Motor neuron (in vitro differentiated cells): ENCODE measurements at regions not wholly inside any gene's neighbourhood (a gene's known extent, or its start where the extent isn't known, plus 50 kb on each side); places are given as distances from the start of the nearest gene placed in this dataset.
"Not testable (repeated sequence)": the region's sequence is repeated elsewhere in the genome, so short reads cannot be mapped to it uniquely, and the experiment has no call there.

Experiments
- ATAC-seq, 8 experiments: fragments of 200-7000 bp; cut with Tn5 transposase; replicated peaks in 6 of 8; 2 replicates each; pipeline ENCODE4 v1.8.0; 2021; ENCODE audit warnings: mild to moderate bottlenecking in 8 of 8, moderate library complexity in 8 of 8
- H3K27ac ChIP-seq, 2 donors: fragments of 250-450 bp; sonication (Bioruptor Pico); 2 replicates each; pipeline ENCODE4 v1.9.0; 2021; ENCODE audit warnings: antibody characterized with exemption in 2 of 2, mild to moderate bottlenecking in 2 of 2, moderate library complexity in 1 of 2
- H3K4me1 ChIP-seq, 2 donors: fragments of 250-450 bp; sonication (Bioruptor Pico); replicated peaks in 1 of 2; 2 replicates each; pipeline ENCODE4 v1.6.1; 2021; ENCODE audit warnings: antibody characterized with exemption in 2 of 2, mild to moderate bottlenecking in 2 of 2, moderate library complexity in 1 of 2
- H3K4me3 ChIP-seq, 5 donors: fragments of 250-450 bp; sonication (Bioruptor Pico); 2 replicates each; pipeline ENCODE4 v1.9.0; 2021; ENCODE audit warnings: antibody characterized with exemption in 5 of 5, mild to moderate bottlenecking in 5 of 5, moderate library complexity in 4 of 5
- WGBS, 10 experiments: fragments of 450-650 bp; shearing (Covaris generic); methylation state at CpG; one replicate each; pipeline ENCODE4 v1.0.0; 2022; 5-methylcytosine and 5-hydroxymethylcytosine counted together
- in situ Hi-C, 9 experiments: fragments of 400-800 bp; cut with MboI; loops; one replicate each; pipeline ENCODE4 v1.15.0; 2021; ENCODE audit warnings: low sequenced_read_pairs in 9 of 9, low pct_unique_long_range_greater_than_20kb in 2 of 9; ENCODE audit not compliant: unreplicated experiment in 9 of 9

DNA sequence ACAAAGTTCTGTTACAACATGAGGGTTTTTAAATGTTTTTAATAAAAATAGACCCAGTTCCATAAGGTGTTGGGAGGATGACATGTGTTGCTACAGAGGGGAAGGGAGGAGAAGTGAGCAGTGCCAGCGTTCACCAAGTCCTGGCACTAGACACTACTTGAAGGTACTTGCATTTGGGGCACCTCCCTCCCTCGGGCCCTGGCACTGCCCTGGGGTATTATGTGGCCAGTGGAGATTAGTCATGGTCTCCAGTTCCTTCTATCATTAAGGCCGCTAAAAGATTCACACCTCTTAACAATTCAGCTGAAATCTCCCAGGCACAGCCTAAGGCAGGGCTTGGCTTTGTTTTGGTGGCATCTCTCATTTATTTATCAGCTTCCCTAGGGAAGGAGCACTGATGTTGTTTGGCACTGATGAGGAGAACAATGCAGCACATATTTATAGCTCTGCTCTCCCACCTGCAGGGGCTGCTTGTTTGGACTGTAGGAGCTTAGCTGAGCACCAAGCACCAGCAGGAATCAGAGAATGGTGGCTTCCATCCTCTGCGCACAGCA, 155.5 kb upstream of the NTF3 start:
- no peak for ATAC-seq
- Histone ChIP-seq H3K4me1 (peaks cover 11 to 24% of the 10 kb centered on the region in 2 donors), H3K27ac (no peak overlapping the region), H3K4me3 (no peak overlapping the region)
- 29 to 100% (median 83%) methylated on average over 1 to 4 of the region's 4 CpGs; no CpG with 5 or more reads in 3 of the 10 experiments for WGBS, 10 experiments
- in situ Hi-C loops: no loop called here

- Histone ChIP-seq H3K4me3 (no peak overlapping the region), H3K27ac (no peak overlapping the region), H3K4me1 (peaks cover 0 to 3% of the 10 kb centered on the region in 2 donors)
- 0 to 100% (median 64%) methylated on average over 1 to 4 of the region's 5 CpGs; no CpG with 5 or more reads in 1 of the 10 experiments for WGBS, 10 experiments
- ATAC-seq: peak in 4 of 8 experiments; percentile 22 to 100 (median 100)
- in situ Hi-C loops: no loop called here
These were observed 151.8 kb upstream of the NTF3 start for GRCh38 chr12:5280086-5280485.

- ATAC-seq, H3K4me1 ChIP-seq, in situ Hi-C loops: not testable (repeated sequence)
- peak overlapping the region in 2 of 5 donors; percentile 25 to 31 for H3K4me3 ChIP-seq
- H3K27ac ChIP-seq: peak overlapping the region in 1 of 2 donors; percentile 79
- no CpG with 5 or more reads among the region's 21 CpGs for WGBS, 10 experiments
These were observed 141.5 kb upstream of the NTF3 start for GRCh38 chr12:5290368-5290767.

- in situ Hi-C loops: no loop called here
- 57 to 100% (median 100%) methylated on average over 1 to 5 of the region's 5 CpGs; no CpG with 5 or more reads in 1 of the 10 experiments for WGBS, 10 experiments
- ATAC-seq: no peak
- no peaks in the 10 kb centered on the region for H3K4me1 ChIP-seq
- H3K27ac ChIP-seq: no peak overlapping the region
- no peak overlapping the region for H3K4me3 ChIP-seq
These were observed 139.3 kb upstream of the NTF3 start for GRCh38 chr12:5292651-5293050.

- WGBS, 10 experiments: 0 to 100% (median 82%) methylated on average over 1 to 2 of the region's 2 CpGs; no CpG with 5 or more reads in 5 of the 10 experiments
- ATAC-seq: no peak
- no peaks in the 10 kb centered on the region for H3K4me1 ChIP-seq
- no peak overlapping the region for H3K4me3 ChIP-seq
- H3K27ac ChIP-seq: no peak overlapping the region
- in situ Hi-C loops: no loop called here
These were observed 138.1 kb upstream of the NTF3 start for GRCh38 chr12:5293773-5294172.

GRCh38 chr12:5294274-5295070, 137.4 kb upstream of the NTF3 start:
- 51 to 96% (median 93%) methylated on average over 2 to 8 of the region's 11 CpGs; no CpG with 5 or more reads in 1 of the 10 experiments for WGBS, 10 experiments
- in situ Hi-C loops: no loop called here
- no peak overlapping the region for H3K4me3 ChIP-seq
- no peak for ATAC-seq
- no peak overlapping the region for H3K27ac ChIP-seq
- H3K4me1 ChIP-seq: no peaks in the 10 kb centered on the region

GRCh38 chr12:5295151-5295550, 136.8 kb upstream of the NTF3 start:
- in situ Hi-C loops: no loop called here
- ATAC-seq: no peak
- WGBS, 10 experiments: 28 to 100% (median 78%) methylated on average over 2 to 3 of the region's 3 CpGs
- H3K4me1 ChIP-seq: no peaks in the 10 kb centered on the region
- no peak overlapping the region for H3K4me3 ChIP-seq
- no peak overlapping the region for H3K27ac ChIP-seq

DNA sequence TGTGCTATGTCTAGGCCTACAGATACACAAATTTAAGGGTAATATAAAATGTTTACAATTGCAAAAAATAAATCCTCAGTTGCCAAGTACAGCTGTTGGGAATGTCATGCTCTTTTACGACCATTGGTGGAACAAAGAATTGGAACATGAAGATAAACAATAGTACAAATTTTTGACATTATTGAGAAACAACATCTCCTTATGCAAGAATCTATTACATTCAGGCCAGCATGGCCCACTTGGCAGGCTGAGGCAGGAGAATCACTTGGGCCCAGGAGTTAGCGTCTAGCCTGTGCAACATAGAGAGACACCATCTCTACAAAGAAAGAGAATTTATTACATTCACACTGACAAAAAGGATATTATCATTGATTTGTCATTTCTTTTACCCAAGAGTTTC, 135.9 kb upstream of the NTF3 start:
- Histone ChIP-seq H3K27ac (no peak overlapping the region), H3K4me3 (no peak overlapping the region), H3K4me1 (no peaks in the 10 kb centered on the region)
- 31 to 100% (median 86%) methylated on average over 1 to 2 of the region's 2 CpGs; no CpG with 5 or more reads in 1 of the 10 experiments for WGBS, 10 experiments
- in situ Hi-C loops: no loop called here
- ATAC-seq: no peak

DNA sequence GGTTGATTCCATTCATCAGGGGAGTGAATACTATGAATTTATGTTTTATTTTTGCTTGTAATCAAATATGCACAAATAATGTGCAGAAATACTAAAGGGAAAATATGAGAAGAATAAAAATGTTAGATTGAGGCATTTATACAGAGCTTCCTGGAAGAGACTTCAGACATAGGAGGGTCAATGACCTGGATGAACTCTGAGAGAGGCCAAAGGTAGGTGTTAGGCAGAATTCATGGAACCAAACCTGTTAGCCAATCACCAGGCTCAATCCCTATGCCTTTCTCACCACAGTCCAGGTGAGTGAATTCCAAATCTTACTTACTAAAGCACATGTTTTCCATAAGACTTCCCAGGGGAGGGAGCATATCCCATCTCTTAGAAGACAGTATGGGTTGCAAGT, 130.4 kb upstream of the NTF3 start:
- in situ Hi-C loops: no loop called here
- no peak overlapping the region for H3K27ac ChIP-seq
- ATAC-seq: no peak
- H3K4me1 ChIP-seq: no peaks in the 10 kb centered on the region
- H3K4me3 ChIP-seq: no peak overlapping the region

DNA sequence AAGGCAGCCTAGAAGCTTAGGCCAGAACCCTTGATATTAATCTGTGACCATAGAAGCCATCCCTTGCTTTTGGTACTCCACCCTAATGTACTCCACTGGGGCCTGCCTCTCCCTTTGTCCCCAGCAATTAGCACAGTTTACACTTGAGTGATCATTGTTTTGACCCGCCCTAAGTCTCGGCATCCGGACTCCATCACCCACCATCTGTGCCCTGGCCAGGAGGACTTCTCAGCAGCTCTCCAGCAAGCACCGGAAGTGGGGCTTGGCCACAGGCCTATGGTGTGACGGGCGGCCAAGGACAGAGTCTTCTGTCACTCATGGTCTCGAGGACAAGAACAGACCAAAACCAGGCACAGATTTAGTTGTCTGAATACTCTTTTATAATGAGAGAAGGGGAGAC, 126.5 kb upstream of the NTF3 start:
- H3K4me3 ChIP-seq: no peak overlapping the region
- no peaks in the 10 kb centered on the region for H3K4me1 ChIP-seq
- in situ Hi-C loops: no loop called here
- H3K27ac ChIP-seq: no peak overlapping the region
- 3 to 97% (median 70%) methylated on average over 3 to 7 of the region's 7 CpGs; no CpG with 5 or more reads in 2 of the 10 experiments for WGBS, 10 experiments
- peak in 4 of 8 experiments; percentile 28 to 97 (median 56) for ATAC-seq

DNA sequence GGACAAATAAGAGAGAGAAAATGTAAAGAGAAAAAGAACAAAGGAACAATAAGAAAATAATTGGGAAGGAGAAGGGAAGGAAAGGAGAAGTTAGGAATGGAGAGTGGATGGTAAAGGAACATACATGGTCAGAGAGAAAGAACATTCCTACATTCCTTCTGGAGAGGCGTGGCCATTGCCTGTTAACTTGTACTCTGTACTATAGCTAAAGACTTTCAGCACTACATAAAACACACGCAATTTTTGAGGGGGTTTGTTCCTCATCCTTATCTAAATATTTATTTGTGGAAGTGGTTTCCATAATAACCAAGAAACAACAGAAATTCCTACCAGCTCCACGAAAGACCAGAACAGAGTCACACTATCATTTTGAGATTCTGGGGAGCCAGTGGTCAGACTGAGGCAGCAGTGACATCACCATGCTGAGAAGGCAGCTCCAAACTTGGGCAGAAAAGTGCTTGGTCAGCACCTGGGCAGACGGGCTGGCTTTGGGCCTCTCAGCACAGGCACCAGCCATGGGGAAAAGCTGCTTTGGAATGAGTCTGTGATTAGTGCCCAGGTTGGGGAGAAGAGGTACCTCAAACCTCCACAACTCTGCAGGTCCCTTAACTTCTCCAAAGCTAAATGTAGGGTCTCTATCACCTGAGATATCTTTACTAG, 125.9 kb upstream of the NTF3 start:
- WGBS, 10 experiments: 56 to 100% (median 88%) methylated on average over 2 to 4 of the region's 4 CpGs; no CpG with 5 or more reads in 2 of the 10 experiments
- Histone ChIP-seq H3K4me3 (no peak overlapping the region), H3K4me1 (no peaks in the 10 kb centered on the region), H3K27ac (no peak overlapping the region)
- in situ Hi-C loops: no loop called here
- ATAC-seq: peak in 1 of 8 experiments; percentile 53

GRCh38 chr12:5307065-5307464, 124.8 kb upstream of the NTF3 start:
- no peak for ATAC-seq
- Histone ChIP-seq H3K4me1 (no peaks in the 10 kb centered on the region), H3K4me3 (no peak overlapping the region), H3K27ac (no peak overlapping the region)
- in situ Hi-C loops: no loop called here
- WGBS, 10 experiments: 13 to 100% (median 75%) methylated on average over 1 to 3 of the region's 3 CpGs; no CpG with 5 or more reads in 2 of the 10 experiments

DNA sequence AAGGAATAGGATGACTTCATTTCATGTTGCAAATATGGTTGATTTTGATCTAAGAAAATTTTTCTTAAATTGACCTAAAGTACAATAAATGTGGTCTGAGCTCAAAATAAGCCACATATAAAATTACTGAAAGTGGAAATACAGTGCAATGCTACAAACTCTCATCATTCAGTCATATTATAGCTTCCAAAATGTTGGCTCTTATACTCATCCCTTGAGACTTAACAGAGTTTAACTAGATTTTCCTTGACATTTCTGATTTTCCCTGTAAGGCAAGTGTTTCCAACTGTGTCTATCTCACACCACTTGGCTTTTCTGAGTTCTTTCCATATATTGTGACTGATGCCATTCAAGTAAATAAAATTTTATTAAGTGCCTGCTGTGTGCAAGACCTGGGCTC, 123.7 kb upstream of the NTF3 start:
- Histone ChIP-seq H3K4me3 (no peak overlapping the region), H3K4me1 (no peaks in the 10 kb centered on the region), H3K27ac (no peak overlapping the region)
- no peak for ATAC-seq
- in situ Hi-C loops: no loop called here
